Erythroblast (primary cell): ENCODE measurements at regions not wholly inside any gene's neighbourhood (a gene's known extent, or its start where the extent isn't known, plus 50 kb on each side); places are given as distances from the start of the nearest gene placed in this dataset.

Experiments
- GATA1 ChIP-seq: IDR thresholded peaks from 2 replicates; pipeline ENCODE4 v1.6.1; 2011; ENCODE audit warnings: low read depth, mild to moderate bottlenecking, control low read depth, low read length, moderate library complexity
- POLR2A ChIP-seq: IDR thresholded peaks from 2 replicates; pipeline ENCODE4 v1.6.1; 2011; ENCODE audit warnings: mild to moderate bottlenecking, low read length

GRCh38 chr20:61126369-61127195 is 125.5 kb upstream of the CDH4 start:
- no peak for TF ChIP-seq POLR2A
- TF ChIP-seq GATA1, result no peak
